Stimulated activated CD8-positive, alpha-beta memory T cell treated with anti-CD3 and anti-CD28 coated beads, Interleukin-2, amount 100 ng/mL, for 48 hours (primary cell): ENCODE measurements at regions not wholly inside any gene's neighbourhood (a gene's known extent, or its start where the extent isn't known, plus 50 kb on each side); places are given as distances from the start of the nearest gene placed in this dataset.
"Not testable (repeated sequence)": the region's sequence is repeated elsewhere in the genome, so short reads cannot be mapped to it uniquely, and the experiment has no call there.

Source experiments
- DNase-seq, 2 donors: peaks; one replicate each; pipeline ENCODE4 v3.0.0-alpha.2; 2020; ENCODE audit warnings: low read depth in 2 of 2

DNA sequence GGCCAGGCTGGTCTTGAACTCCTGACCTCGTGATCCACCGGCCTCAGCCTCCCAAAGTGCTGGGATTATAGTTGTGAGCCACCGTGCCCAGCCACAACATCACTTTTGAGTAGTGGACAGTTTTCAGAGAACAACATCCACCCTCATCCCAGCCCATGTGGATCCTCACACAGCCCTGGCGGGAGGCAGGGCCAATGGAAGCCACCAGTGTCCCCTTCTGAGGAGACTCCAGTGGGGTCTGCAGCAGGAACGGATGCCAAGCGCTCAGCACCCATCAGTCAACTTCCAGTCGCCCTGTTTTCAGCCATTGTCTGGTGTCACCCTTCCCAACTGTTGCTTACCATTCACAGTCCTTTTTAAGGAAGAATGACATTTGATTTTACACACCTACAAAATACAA, 302.5 kb downstream of the BCL2L11 start:
- not testable (repeated sequence) for DNase-seq

- not testable (repeated sequence) for DNase-seq
These were observed 303.5 kb downstream of the BCL2L11 start for GRCh38 chr2:111424176-111424575.

- DNase-seq, result peak in 1 of 2 donors; percentile 30
These were observed 304.2 kb downstream of the BCL2L11 start for GRCh38 chr2:111424851-111425309.

DNA sequence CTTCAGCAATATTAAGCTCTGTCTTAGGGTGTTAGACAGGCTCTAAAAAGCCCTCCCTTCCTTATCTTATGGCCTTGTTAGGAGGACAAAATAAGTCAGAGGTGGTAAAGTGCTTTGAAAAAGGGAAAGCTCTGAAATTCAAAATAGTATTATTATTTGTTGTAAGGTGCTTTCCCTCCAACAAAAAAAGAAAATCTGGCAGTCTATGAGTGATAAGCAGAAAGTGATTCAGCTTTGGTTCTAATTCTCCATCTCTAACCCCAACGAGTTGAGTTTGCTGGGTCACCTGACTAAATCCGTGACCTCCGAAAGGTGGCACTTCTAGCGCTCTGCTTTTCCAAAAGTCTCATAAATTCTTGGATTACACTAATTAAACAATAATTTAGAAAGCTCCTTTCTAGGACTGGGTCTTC, 305.1 kb downstream of the BCL2L11 start:
- DNase-seq, result not testable (repeated sequence)

- DNase-seq, result not testable (repeated sequence)
These were observed 306.6 kb downstream of the BCL2L11 start for GRCh38 chr2:111427346-111427745.

GRCh38 chr2:111428915-111429314, 308.2 kb downstream of the BCL2L11 start:
- DNase-seq, result not testable (repeated sequence)

GRCh38 chr2:111429353-111429752, 308.6 kb downstream of the BCL2L11 start:
- DNase-seq, result not testable (repeated sequence)

- DNase-seq, result not testable (repeated sequence)
These were observed 310.3 kb downstream of the BCL2L11 start for GRCh38 chr2:111430817-111431661.

GRCh38 chr2:111432423-111432822, 311.7 kb downstream of the BCL2L11 start:
- not testable (repeated sequence) for DNase-seq

GRCh38 chr2:111432916-111433499, 312.3 kb downstream of the BCL2L11 start:
- DNase-seq, result not testable (repeated sequence)

- DNase-seq, result not testable (repeated sequence)
These were observed 313.3 kb downstream of the BCL2L11 start for GRCh38 chr2:111433892-111434607.

DNA sequence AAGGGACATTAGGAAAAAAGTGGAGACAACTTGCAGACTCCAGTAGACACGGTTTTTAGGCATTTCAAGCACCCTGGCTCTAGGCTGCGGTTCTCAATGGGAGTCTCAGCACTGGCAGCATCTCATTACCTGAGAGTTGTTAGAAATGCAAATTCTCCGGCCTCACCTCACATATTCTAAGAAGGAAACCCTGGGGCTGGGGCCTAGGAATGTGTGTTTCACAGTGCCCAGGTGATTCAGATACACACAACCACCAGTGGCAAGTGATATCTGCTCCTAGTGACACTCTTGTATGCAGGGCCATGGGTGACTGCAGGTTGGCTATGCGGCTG, 313.9 kb downstream of the BCL2L11 start:
- not testable (repeated sequence) for DNase-seq

- DNase-seq, result not testable (repeated sequence)
These were observed 315.0 kb downstream of the BCL2L11 start for GRCh38 chr2:111435553-111436310.

DNA sequence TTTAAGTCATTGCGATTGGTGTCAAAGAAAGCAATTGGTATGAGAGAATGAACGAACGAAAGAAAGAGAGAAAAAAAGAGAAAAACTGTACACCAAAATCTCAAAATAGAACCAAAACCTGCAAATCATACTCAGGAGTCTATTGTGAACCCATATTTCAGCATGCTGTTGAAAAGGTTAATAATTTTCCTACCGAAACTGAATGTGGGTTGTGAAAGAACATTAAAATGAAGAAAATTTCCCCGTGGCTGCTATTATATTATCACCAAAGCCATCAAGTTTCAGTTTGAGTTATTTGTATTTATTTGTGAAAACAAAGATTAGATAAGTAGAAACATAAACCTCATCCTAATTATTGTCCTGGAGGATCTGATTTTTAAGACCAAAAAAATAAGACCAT, 315.7 kb downstream of the BCL2L11 start:
- DNase-seq, result not testable (repeated sequence)

- DNase-seq, result not testable (repeated sequence)
These were observed 316.7 kb downstream of the BCL2L11 start for GRCh38 chr2:111437288-111437990.

DNA sequence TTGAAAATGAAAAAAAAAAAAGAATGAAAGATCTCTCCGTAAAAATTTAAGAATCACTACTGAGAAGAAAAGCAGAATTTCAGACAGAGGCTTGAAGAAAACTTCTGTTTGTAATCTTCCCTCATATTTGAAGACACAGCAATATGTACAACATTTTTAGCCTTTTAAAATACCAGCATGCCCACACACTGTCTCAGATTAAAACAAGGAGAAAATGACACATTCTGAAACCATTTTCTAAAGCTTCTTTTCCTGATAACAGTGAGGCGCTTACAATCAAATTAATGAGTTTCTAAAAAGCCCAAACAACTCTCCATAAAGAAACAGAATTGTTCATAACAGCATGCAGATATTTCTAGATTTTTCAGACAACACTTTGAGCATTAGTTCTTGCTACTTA, 317.4 kb downstream of the BCL2L11 start:
- DNase-seq, result not testable (repeated sequence)

- DNase-seq, result not testable (repeated sequence)
These were observed 318.5 kb downstream of the BCL2L11 start for GRCh38 chr2:111439237-111439636.

DNA sequence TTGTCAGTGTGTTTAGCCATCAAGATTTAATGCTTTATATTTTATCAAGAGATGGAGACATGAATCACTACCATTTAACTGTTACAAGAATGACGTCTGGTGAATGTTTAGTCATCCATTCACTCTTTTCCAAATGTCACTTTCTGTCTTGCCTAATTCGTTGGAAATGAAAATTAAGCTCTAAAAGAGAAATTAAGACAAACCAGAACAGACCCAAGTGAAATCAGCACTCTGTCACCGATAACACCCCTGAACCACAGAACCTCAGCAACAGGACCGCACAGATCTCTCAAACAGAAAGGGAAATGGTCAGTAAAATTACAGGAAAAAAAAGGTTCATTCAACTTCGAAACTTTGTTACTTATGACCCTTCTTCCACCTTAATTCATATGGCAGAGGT, 320.9 kb downstream of the BCL2L11 start:
- DNase-seq, result not testable (repeated sequence)

GRCh38 chr2:111442767-111443454, 322.2 kb downstream of the BCL2L11 start:
- DNase-seq, result not testable (repeated sequence)

GRCh38 chr2:111444516-111444915, 323.8 kb downstream of the BCL2L11 start:
- DNase-seq, result not testable (repeated sequence)
